ENCODE measurements at regions not wholly inside any gene's neighbourhood (a gene's known extent, or its start where the extent isn't known, plus 50 kb on each side); places are given as distances from the start of the nearest gene placed in this dataset.

GRCh38 chr18:40347261-40347660 lies 1607.8 kb upstream of the PIK3C3 start:
- TF ChIP-seq CTCF (IDR thresholded peaks at IDR 0.05) (no peak), POLR2A (IDR thresholded peaks at IDR 0.05) (no peak)
